NCI-H82 treated with DMSO at 0.1 percent for 48 hours (cell line): ENCODE measurements at regions not wholly inside any gene's neighbourhood (a gene's known extent, or its start where the extent isn't known, plus 50 kb on each side); places are given as distances from the start of the nearest gene placed in this dataset.
"Not testable (repeated sequence)": the region's sequence is repeated elsewhere in the genome, so short reads cannot be mapped to it uniquely, and the experiment has no call there.

Source experiments
- DNase-seq: peaks from one replicate; lab custom pipeline; 2025; ENCODE audit not compliant: unreplicated experiment; lab: John Stamatoyannopoulos, UW

DNA sequence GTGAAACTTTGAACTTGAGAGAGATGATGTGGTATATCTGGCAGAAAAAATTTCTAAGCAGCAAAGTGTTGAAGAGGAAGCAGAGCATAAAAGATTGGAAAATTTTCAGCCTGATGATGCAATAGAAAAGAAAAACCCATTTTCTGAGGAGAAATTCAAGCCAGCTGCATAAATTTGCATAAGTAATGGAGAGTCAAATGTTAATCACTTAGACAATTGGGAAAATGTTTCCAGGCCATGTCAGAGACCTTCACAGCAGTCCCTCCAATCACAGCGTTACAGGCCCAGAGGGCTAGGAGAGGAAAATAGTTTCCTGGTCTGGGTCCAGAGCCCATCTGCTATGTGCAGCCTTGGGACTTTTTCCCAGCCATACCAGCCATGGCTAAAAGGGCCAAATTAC, 469.0 kb upstream of the FOXG1 start:
- no peak for DNase-seq

GRCh38 chr14:28298156-28298555, 468.4 kb upstream of the FOXG1 start:
- DNase-seq: no peak

GRCh38 chr14:28299227-28299626, 467.4 kb upstream of the FOXG1 start:
- DNase-seq: no peak

DNA sequence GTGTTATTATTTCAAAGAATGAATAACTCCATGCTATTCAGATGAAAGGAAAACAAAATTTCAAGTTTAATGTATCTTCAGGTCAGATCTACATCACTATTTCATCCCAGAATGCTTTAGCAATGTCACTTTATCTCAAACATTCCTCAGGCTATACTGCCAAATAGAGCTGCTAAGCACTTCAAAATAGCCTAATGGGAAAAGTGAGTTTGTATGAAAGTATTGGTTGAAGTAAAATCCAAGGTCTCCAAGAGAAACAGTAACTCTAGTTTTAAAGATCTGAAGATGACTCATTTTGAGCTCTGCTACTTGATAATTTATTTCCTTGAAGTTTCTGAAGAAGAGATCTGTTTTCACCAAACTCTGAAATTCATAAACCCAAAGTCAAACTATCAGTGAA, 466.2 kb upstream of the FOXG1 start:
- no peak for DNase-seq

DNA sequence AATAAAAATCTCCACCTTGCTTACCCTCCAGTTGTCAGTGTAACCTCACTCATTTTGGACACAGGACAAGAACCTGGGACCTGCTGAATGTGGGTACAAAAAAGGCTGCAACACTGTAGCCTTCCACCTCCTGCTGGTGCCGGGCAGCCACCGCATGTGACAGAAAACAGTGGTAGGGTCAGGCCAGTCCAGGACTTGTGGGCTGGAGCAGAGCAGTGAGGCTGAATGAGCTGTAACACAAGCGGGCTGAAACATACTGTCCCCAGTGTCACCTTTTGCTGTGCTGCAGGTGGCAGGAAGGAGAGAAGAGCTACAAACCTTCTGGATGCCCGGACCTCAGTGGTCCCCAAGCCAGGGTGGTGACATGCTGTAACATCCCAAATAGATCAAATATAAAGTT, 465.4 kb upstream of the FOXG1 start:
- DNase-seq: no peak

DNA sequence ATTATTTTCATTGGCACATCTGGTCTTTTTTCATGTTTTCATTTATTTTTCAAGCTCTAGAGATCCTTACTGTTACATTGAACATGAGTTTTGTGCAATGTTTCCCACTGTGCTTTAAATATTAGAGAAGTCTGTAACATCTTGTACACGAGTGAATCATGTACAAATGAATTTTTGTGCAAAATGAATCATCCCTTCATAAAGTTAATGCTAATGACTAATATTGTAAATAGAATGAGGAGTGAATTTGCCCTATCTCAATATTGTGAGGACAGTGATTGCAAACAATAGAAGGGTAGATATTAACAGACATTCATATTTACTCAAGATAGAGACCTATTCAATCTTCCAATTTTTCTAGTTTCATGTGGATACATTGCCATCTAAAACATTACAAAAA, 463.3 kb upstream of the FOXG1 start:
- DNase-seq: no peak

DNA sequence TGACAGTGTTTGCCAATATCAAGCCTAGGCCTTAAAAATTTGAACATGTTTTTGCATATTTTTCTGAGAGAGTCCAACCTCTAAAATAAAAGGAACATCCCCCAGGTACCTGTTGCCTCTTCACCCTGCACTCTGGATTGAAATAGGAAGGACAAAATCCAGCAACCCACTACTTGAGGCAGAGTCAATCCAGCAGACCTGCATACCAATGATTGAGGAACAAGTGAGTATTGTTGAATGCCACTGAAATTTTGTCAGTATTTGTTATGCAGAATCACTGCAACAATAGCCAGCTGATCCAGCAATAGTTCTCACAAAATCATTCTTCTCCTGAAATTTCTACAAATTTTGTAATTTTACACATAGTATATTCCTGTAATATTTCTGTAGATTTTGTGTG, 460.6 kb upstream of the FOXG1 start:
- no peak for DNase-seq

- no peak for DNase-seq
Observed at GRCh38 chr14:28307506-28307905, 459.1 kb upstream of the FOXG1 start.

DNA sequence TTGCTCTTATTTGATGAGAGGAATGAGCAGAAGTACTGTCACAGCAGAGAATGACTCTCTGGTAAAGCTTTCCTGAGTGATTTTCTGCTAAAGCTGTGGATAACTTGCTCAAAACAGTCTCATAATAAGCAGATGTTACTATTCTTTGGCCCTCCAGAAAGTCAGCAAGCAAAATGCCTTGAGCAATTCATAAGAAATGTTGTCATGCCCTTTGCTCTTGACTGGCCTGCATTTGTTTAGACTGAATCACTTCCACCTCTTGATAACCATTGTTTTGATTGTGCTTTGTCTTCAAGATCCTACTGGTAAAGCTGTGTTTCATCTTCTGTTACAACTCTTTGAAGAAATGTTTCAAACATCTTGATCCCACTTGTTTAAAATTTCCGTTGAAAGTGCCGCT, 457.9 kb upstream of the FOXG1 start:
- no peak for DNase-seq

DNA sequence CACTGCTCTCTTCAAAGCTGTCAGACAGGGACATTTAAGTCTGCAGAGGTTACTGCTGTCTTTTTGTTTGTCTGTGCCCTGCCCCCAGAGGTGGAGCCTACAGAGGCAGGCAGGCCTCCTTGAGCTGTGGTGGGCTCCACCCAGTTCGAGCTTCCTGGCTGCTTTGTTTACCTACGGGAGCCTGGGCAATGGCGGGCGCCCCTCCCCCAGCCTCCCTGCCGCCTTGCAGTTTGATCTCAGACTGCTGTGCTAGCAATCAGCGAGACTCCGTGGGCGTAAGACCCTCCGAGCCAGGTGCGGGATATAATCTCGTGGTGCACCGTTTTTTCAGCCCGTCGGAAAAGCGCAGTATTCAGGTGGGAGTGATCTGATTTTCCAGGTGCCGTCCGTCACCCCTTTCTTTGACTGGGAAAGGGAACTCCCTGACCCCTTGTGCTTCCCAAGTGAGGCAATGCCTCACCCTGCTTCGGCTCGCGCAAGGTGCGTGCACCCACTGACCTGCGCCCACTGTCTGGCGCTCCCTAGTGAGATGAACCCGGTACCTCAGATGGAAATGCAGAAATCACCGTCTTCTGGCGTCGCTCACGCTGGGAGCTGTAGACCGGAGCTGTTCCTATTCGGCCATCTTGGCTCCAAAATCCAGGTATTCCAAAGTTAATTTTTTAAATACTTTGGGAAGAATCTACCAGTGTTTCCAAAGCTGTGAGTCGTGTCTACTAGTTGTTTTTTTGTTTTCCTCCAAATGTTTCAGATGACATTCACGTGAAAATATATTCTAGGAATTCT, 448.5 kb upstream of the FOXG1 start:
- DNase-seq: not testable (repeated sequence)

GRCh38 chr14:28321475-28322244, 444.9 kb upstream of the FOXG1 start:
- no peak for DNase-seq

DNA sequence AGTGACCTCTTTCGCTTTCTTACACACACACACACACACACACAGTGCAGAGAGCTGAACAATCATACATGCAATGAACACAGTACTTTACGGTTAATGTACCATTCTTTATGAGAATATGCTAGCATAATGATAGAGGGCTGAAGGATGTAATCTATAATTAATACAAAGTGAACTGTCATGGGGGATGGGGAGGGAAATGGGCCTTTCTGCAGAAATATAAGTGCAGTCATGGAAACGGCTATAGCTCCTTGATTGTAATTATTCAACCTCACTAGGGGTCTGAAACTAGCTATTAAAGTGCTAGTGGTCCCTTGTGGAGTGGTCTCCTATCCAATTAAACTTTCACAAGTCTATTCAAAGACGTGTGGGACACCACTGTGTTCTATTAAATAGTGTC, 443.2 kb upstream of the FOXG1 start:
- DNase-seq: no peak

GRCh38 chr14:28323951-28324741, 442.4 kb upstream of the FOXG1 start:
- DNase-seq: no peak

DNA sequence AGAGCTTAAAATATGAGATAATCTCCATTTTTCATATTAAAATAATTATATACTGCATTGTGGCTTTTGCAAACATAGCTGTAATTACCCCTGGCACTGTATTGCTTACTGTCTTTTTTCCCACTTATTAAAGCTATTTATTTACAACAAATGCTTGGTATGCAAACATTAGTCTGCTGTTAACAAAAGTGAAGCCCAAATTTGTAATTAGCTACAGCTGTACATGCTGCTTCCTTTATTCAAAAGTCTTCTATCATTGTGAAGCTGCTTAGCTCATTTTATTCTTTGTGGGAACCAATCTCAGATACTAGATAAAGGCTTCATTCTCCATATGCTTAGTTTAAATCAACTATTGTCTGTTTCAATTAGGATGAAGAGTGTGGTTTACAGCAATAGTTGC, 425.8 kb upstream of the FOXG1 start:
- no peak for DNase-seq

DNA sequence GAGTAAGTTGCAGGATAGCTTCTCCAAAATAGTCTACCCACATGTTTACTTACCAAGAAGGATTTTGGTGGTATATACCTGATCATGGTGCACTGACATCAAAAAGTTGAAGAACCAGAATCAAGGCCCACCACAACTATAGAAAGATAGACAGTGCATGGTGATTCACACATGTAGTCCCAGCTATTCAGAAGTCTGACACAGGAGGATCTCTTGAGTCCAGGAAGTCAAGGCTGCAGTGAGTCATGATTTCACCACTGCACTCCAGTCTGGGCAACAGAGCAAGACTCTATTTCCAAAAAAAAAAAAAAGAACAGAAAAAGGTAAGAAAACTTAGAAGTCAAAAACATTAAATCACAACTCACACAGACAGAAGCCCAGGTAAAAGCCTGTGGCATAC, 422.2 kb upstream of the FOXG1 start:
- DNase-seq: no peak

DNA sequence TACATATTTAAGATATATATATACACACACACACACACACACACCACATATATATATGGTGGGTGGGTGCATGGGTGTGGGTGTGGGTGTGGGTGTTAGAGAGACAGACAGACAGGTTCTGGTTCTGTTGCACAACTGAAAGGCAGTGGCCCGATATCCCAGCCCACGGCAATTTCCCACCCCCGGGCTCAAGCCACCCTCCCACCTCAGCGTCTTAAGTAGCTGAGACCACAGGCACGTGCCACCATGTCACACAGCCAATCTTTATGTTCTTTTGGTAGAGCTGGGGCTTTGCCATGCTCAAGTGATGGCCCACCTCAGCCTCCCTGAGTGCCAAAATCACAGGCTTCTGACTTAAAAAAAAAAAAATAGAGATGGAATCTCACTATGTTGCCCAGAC, 417.8 kb upstream of the FOXG1 start:
- no peak for DNase-seq

DNA sequence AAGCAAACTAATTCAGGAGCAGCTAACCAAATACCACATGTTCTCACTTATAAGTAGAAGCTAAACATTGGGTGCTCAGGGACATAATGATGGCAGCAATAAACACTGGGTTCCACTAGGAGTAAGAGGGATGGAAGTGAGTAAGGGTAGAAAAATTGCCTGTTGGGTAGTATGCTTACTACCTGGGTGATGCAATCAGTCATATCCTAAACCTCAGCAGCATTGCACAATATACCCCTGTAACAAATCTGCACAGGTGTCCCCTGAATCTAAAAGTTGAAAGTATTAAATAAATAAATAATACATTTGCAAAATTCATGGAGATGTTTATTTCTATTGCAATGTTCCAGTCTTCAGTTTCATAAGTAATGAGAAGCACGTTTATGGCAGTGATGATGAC, 409.8 kb upstream of the FOXG1 start:
- no peak for DNase-seq

GRCh38 chr14:28361486-28361885, 405.1 kb upstream of the FOXG1 start:
- DNase-seq: no peak

DNA sequence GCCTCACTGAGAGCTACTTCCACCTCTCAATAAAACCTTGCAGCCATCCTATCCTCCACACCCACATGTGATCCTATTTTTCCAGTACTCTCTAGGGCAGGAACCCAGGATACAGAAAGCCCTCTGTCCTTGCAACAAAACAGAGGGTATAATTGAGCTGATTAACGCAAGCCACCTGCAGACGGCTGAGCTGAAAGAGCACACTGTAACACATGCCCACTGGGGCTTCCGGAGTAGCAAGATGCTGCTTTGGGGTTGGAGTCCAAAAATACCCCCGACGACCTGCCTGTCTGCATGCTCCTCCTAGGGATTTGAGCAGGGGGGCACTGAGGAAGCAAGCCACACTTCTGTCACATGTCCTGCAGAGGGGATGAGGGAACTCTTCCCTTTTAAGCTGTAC, 401.1 kb upstream of the FOXG1 start:
- peak; percentile 9 for DNase-seq

DNA sequence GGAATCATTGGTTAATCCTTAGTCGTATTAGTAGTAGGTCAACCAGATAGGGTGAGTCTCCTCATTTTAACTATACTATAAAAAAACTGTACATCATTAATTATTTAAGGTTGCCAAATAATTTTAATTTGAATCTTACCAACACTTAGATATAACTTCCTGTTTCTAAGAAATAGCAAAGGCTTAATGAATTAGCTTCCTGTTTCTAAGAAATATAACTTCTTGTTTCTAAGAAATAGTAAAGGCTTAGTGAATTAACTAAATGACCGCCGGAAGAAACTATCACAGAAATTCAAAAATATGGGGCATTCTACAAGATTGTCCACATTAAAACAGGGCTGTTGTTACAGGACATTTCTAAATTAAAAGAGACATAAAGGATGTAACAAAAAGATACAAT, 392.9 kb upstream of the FOXG1 start:
- DNase-seq: no peak

GRCh38 chr14:28375295-28375694, 391.3 kb upstream of the FOXG1 start:
- peak; percentile 22 for DNase-seq

DNA sequence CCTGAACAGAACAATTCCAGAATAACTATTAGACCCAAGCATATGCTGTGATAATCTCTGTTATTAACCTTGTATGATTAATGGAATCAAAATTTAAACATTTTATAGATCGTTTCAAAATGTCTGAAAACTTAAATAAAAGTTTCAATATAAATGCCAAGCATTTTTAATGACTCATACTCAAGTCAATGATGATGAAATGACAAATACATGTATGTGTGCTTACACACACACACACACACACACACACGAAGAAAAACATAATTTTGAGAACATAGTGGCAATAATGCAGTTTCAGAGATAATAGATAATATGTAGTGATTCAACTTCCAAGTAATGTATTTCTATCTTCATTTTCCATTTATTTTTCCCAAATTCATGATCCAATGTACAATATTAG, 384.9 kb upstream of the FOXG1 start:
- no peak for DNase-seq
